GM19463 (cell line): ENCODE measurements at regions not wholly inside any gene's neighbourhood (a gene's known extent, or its start where the extent isn't known, plus 50 kb on each side); places are given as distances from the start of the nearest gene placed in this dataset.

Experiments used
- ATAC-seq: cut with Tn5 transposase; IDR thresholded peaks from one replicate; pipeline ENCODE4 v1.9.1; 2021; ENCODE audit warnings: mild to moderate bottlenecking, moderate library complexity; ENCODE audit not compliant: unreplicated experiment

DNA sequence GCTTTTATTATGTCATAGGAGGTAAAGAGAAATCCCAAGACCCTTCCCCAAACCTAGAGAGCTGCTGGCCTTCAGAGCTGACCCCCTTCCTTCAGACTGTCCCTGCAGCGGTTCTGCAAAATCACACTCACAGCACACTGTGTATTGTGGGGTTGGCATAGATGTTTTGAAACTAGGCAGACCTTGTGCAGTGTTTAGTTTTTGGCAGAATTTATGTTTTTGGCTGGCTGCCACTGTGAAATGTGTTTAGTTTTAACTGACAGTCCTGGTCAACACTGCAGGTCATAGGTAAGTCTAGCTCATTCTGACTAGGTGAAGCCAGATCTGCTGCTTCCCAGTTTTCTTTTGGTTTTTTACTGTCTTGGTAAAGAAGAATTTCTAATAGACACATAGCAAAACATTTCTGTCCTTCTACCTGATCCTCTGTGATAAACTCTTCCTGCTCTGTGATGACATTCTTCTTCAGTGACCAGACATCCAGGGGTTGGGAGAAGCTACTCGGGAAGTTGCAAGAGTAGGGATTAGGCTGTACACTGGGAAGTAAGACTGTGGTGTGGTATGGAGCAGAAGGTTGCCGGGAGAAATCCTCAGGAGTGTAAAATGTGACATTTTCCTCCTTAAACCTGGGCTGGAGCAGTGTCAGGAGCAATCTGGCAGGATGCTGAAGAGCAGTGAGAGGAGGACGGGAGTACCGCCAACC lies 209.6 kb upstream of the MCTP2 start:
- no peak for ATAC-seq

- ATAC-seq: no peak
Measured at GRCh38 chr15:94019062-94019461, 212.3 kb upstream of the MCTP2 start.

GRCh38 chr15:94015324-94015723 lies 216.0 kb upstream of the MCTP2 start:
- no peak for ATAC-seq

DNA sequence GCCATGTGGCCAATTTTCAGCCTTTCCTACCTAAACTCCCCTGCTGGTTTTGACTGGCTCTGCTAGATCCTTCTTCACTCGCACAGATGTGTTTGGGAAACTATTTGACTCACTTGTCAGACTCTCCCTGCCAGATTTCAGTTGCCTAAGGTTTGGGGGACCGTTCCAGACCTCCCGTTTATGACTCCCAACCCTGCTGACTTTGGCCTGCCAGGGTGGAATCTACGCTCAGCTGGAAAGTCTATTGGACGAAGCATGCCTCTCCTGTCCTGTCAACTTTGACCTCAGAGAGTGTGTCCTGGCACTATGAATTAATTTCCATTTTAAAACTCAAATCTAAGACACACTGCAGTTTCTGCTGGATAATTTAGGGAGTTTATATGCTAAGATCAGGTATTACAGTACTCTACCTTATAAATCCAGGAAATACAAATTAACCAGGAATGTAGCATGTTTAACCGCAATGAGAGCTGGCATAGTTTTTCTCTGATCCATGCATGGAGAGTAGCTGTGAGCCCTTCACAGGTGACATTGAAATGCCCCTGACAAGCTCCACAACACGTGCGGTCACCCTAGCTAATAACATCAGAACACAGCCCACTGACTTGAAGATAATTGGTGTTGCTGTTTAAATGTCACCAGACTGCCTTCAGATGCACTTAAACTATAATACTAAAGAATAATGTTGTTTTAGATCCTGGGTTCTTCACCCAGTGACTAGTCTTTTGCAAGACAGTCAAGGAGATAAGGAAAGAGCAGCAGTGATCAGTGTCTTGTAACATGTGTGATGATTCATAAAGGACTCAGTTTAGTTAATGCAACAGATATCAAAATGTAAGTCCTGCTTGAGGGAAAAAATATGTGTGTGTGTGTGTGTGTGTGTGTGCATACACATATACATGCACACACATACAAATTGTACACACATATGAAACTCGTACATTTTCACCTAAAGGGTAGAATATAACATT lies 223.0 kb upstream of the MCTP2 start:
- ATAC-seq: no peak

- ATAC-seq: no peak
Measured at GRCh38 chr15:94004697-94005096, 226.7 kb upstream of the MCTP2 start.

DNA sequence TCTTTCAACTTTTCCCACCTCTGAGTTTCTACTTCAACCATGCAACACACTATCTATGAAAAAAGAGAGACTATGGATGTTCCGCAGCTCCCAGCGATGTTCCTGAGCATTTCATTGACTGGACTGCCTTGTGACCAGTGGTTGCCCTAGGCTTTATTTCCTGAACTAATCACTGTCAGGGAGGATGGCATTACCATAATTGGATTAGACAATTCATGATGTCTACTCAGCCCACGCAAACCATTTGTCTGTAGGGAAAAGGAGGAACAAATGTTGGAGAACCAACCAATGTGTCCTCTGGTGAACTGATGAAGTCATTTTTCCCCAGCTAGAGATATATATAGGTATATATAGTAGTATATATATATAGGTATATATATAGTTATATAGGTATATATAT lies 229.3 kb upstream of the MCTP2 start:
- ATAC-seq: no peak

- no peak for ATAC-seq
Measured at GRCh38 chr15:94001255-94001801, 230.0 kb upstream of the MCTP2 start.

- ATAC-seq: no peak
Measured at GRCh38 chr15:94000606-94001005, 230.8 kb upstream of the MCTP2 start.

DNA sequence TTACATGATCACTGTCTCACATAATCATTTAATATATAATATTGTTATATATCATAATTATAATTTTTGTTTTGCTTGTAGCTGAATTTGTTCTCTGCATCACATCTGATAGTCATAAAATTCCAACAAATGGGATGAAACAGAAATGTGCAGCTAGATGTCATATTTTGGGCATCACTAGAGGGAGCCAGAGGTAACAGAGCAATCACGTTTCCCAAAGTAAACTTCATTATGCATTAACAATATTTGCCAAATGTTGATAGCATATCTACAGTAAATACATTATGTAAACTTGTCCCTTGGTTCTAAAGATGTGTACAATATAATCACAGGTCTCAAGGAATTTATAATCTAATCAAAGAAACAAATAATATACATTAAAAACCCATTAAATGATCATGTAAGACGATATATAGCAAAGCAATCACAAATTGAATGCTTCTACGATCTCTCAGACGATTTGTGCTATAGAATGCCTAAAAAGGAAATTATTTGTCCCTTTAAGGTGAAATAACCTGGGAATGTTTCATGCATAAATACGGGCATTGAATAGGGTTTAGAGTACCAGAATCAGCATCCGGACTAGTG lies 234.2 kb upstream of the MCTP2 start:
- no peak for ATAC-seq

GRCh38 chr15:93989440-93989998 lies 241.8 kb upstream of the MCTP2 start:
- ATAC-seq: no peak

DNA sequence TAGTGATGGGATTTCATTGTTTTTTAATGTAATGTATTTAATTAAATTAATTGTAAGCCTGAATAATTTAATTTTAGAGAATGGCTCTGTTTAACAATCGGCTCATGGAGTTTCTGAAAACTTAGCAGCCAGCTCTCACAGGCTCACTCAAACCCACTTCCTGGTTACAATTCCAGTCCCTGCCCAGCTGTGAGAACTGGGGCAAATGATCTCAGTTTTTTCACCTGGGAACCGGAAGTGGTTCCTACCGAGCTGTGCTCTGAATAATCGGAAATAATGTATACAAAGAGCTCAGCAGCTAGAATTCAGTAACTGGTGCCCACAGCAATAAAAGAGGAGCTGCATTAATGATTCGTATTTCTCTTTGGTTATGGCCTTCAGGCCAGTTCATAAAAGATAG lies 244.3 kb upstream of the MCTP2 start:
- no peak for ATAC-seq

DNA sequence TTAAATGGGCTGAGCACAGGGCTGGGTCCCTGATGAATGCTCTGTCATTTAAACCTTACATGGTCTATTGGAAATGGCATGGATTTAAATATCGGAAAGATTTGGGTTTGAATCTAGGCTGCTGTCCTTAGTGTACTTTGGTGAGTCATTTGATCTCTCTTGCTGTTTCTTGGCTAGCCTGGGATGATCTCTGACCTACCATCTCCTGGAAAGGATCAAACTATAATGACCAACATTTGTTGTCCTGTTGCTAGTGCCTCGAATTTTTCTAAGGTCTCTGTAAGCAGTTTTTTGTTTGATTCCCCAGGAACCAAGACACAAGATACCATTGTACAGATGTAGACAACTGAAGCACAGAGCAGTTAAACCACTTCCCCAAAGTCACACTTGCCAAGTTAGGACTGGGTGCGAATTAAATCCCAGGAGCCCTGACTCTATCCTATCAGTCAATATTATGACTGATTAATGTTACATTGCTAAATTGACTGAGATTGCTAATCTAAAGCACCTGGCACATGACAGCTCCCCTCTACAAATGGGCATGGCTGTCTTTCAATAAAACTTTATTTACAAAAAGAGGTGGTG lies 244.9 kb upstream of the MCTP2 start:
- ATAC-seq: no peak

DNA sequence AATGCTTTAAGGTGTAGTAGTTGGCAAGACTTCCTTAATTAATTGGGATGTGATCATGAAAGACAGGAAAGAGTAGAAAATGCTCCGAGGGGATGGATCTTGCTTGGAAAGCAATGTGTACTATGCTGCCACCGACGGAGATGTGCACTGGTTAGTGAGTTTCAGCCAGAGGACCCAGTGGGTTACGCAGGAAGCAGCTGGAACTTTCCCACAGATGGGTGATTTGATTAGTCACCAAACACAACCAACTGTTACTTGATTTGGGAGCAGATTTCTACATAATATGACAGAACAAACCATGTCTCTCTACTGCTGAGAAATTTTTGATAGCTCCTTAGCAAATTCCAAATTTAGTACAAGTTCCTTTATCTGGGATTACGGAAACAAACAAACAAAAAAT lies 245.4 kb upstream of the MCTP2 start:
- ATAC-seq: no peak

DNA sequence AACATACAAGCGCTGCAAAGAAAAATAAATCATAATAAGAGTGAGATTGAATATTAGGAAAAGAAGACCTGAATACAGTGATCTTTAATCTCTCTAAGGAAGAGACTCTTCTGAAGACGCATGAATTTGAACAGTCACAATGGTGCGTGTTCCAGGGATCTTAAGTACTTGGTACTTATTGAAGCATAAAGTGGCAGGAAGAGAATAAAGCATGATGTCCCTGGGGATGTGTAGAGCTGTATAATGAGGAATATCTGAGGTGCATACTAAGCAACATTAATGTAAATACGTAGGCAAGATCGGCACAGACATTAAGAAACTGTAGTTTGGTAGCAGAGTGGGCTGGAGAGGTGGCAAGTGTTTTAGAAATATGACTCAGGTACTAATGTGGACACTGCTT lies 246.2 kb upstream of the MCTP2 start:
- no peak for ATAC-seq

DNA sequence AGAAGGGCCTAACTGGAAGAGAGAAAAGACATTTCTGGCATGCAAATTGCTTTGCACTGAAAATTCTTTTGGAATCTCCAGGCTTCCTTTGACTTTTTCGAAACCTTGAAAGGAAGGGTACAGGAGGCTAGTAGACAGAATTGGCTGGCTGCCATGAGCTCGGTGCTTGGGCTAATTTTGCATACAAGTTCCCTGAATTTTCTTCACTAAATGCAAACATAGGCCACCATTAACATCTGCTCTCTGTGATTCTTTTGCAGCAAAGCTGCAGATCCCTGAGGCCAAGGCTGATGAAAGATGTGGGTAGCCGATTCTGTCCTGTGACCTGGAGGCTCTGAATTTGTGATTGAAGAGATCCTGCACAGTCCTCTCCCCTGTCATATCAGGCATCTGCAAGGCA lies 247.8 kb upstream of the MCTP2 start:
- no peak for ATAC-seq

DNA sequence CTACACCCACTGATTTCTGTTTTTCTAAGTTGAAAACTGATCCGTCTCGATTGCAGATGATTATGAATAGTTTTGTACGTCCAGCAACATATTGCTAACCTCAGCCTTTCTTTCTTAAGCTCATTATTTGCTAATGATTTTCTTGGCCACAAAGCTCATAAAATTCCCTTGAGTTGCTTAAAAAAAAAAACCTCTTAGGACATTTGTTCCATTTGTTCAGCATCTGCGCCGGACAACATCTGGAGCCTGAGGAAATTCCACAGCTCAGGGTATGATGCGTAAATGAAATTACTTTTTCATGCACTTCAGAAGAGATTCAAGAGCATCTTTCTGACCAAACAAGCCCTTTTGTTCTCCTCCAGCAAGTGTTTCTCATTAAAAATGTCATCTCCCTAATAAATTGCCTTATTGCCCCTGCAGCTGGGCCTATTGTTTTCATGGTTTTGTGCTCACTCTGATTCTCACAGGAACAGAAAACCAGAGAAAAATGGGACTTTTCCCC lies 249.1 kb upstream of the MCTP2 start:
- no peak for ATAC-seq

- no peak for ATAC-seq
Measured at GRCh38 chr15:93981706-93982105, 249.7 kb upstream of the MCTP2 start.

GRCh38 chr15:93980261-93980911 lies 251.0 kb upstream of the MCTP2 start:
- no peak for ATAC-seq

DNA sequence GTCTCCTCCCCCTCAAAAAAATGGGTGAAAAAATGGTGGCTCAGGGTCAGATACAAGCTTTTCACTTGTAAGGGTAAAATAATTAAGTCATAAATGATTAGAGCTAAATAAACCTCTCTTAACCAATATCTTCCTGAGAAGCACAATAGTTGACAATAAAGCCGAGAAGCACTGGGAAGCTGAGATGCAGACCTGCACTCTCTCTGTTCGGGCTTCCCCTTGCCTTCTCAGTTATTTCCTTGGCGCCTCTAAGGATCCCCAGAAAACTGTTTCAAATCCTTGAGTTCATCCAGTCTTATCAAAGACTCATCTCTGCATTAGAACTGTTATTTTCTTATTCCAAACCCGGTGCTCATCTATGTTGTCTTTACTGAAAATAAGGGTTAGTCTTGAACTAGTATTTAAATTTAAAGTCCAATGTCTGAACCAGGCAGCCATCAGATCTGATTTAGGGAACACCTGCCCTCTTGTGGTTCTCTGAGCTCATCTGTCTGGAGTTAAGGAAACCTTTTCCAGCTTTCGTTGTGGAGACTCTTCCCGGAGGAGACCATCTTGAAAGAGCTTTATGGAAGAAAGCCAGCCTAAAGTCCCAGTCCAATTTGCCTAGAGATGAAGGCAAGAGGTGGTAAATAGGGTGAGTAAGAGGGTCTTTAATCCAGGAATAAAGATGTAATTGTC lies 256.4 kb upstream of the MCTP2 start:
- ATAC-seq: no peak

- ATAC-seq: no peak
Measured at GRCh38 chr15:93973287-93973686, 258.1 kb upstream of the MCTP2 start.
